Ectodermal cell (in vitro differentiated cells): ENCODE measurements at regions not wholly inside any gene's neighbourhood (a gene's known extent, or its start where the extent isn't known, plus 50 kb on each side); places are given as distances from the start of the nearest gene placed in this dataset.

ENCODE experiments used
- H3K27ac ChIP-seq: 2 replicates; pipeline ENCODE4 v1.7.0; 2013; ENCODE audit warnings: mild to moderate bottlenecking, low read depth, low read length; ENCODE audit not compliant: insufficient read depth, poor library complexity, severe bottlenecking
- H3K27me3 ChIP-seq: 2 replicates; pipeline ENCODE4 v1.7.0; 2013; ENCODE audit warnings: mild to moderate bottlenecking, low read length; ENCODE audit not compliant: insufficient read depth, control insufficient read depth, poor library complexity, severe bottlenecking
- H3K36me3 ChIP-seq: one replicate; pipeline ENCODE4 v1.7.0; 2013; ENCODE audit warnings: low read length; ENCODE audit not compliant: control insufficient read depth, insufficient read depth
- H3K4me1 ChIP-seq: one replicate; pipeline ENCODE4 v1.7.0; 2013; ENCODE audit warnings: low read length; ENCODE audit not compliant: control insufficient read depth, insufficient read depth
- H3K4me3 ChIP-seq: 2 replicates; pipeline ENCODE4 v1.7.0; 2013; ENCODE audit warnings: low read depth, low read length, control low read depth; ENCODE audit not compliant: insufficient read depth
- H3K9me3 ChIP-seq: 2 replicates; pipeline ENCODE4 v1.7.0; 2013; ENCODE audit warnings: mild to moderate bottlenecking, low read length, moderate library complexity; ENCODE audit not compliant: control insufficient read depth
- WGBS, 2 experiments: methylation state at CpG; one replicate each; pipeline ENCODE4 v1.1.7; 2013; ENCODE audit warnings: missing lambda C conversion rate in 2 of 2; 5-methylcytosine and 5-hydroxymethylcytosine counted together

- H3K27me3 ChIP-seq, result no peaks in the 10 kb centered on the region
- 92 to 96% methylated on average over 7 of the region's 7 CpGs for WGBS, 2 experiments
- no peak overlapping the region for H3K27ac ChIP-seq
- peaks cover 15% of the 10 kb centered on the region for H3K4me1 ChIP-seq
- H3K4me3 ChIP-seq, result no peak overlapping the region
- H3K9me3 ChIP-seq, result no peaks in the 10 kb centered on the region
- H3K36me3 ChIP-seq, result no peaks in the 10 kb centered on the region
These were observed 1035.7 kb downstream of the ADGRL2 start for GRCh38 chr1:82836213-82836972.

DNA sequence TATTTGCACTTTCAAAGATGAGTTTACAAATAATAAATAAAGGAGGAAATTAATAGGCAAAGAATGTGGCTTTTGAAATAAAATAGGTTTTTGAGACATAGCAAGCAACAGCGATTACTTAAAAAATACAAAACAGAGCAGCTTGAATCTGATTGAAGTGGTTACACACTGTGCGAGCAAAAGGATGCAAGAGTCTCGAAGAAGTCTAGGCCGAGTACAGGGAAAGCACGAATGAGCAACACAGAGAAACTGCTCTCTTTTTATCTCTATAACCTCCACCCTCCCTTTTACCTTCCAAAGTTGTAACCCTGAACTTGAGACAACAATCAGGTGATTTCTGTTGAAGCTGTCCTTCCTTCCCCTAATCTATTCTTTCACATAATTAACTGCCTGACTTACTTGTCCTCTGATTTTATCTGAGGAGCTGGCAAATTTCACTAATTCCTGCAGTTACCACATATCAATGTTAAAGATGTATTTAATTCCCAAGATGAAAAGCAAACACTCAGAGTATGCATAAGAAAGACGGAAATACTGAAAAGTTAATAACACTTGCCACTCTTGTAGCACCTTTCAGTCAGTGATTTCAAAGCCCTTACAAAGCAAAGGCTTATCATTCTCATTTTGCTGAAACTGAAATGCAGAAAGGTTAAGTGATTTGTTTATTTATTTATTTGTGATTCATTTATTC, 1030.1 kb downstream of the ADGRL2 start:
- H3K27me3 ChIP-seq, result no peaks in the 10 kb centered on the region
- H3K4me3 ChIP-seq, result no peak overlapping the region
- H3K9me3 ChIP-seq, result no peaks in the 10 kb centered on the region
- no peaks in the 10 kb centered on the region for H3K36me3 ChIP-seq
- H3K27ac ChIP-seq, result no peak overlapping the region
- H3K4me1 ChIP-seq, result no peaks in the 10 kb centered on the region
- WGBS, 2 experiments, result 90 to 92% methylated on average over 6 of the region's 6 CpGs

DNA sequence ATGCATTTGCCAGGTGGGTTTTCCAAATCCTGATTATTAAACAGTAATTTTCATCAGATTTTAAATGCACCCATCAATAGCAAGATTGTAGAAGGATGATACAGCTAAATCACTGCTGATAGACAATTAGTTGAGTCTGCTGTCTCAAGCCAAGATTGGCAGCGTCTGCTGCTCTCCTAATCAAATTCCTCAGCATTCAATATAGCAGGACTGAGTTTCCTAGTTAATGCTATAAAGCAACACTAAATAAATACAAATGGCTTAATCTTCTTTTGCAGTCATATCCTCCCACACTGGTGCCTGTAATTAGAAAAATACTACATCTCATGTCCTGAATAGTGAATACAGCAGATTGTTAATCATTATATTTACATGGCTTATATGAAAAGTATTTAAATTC, 1028.8 kb downstream of the ADGRL2 start:
- 85 to 94% methylated on average over 1 of the region's 1 CpG for WGBS, 2 experiments
- Histone ChIP-seq H3K27me3 (no peaks in the 10 kb centered on the region), H3K36me3 (no peaks in the 10 kb centered on the region), H3K4me1 (no peaks in the 10 kb centered on the region), H3K4me3 (no peak overlapping the region), H3K27ac (no peak overlapping the region), H3K9me3 (no peaks in the 10 kb centered on the region)

DNA sequence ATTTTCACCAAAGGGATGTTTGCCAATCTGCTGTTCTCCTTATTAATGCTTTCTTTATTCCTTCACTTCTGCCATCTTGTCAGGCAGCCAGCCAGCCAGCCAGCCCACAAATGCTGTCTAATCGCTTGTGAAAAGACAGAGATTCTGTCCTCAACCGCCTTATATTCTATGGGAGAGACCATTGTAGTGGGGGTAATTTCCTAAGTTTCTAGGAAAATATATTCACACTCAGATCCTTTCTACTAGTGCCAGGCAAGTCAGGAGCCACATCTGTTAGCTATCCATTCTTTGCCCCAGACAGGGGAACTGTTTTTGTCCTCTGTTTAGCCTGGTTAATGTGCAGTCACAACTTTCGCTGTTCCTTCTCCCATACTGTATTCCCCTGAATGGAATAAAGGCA, 1023.1 kb downstream of the ADGRL2 start:
- no peaks in the 10 kb centered on the region for H3K9me3 ChIP-seq
- no peak overlapping the region for H3K27ac ChIP-seq
- no peaks in the 10 kb centered on the region for H3K36me3 ChIP-seq
- 72 to 100% methylated on average over 2 of the region's 3 CpGs for WGBS, 2 experiments
- H3K4me1 ChIP-seq, result no peaks in the 10 kb centered on the region
- H3K27me3 ChIP-seq, result no peaks in the 10 kb centered on the region
- H3K4me3 ChIP-seq, result no peak overlapping the region

- H3K4me1 ChIP-seq, result no peaks in the 10 kb centered on the region
- no peaks in the 10 kb centered on the region for H3K9me3 ChIP-seq
- no peaks in the 10 kb centered on the region for H3K36me3 ChIP-seq
- no peak overlapping the region for H3K27ac ChIP-seq
- no peaks in the 10 kb centered on the region for H3K27me3 ChIP-seq
- no peak overlapping the region for H3K4me3 ChIP-seq
- WGBS, 2 experiments, result 80 to 99% methylated on average over 1 to 3 of the region's 3 CpGs
These were observed 1020.1 kb downstream of the ADGRL2 start for GRCh38 chr1:82820816-82821215.

DNA sequence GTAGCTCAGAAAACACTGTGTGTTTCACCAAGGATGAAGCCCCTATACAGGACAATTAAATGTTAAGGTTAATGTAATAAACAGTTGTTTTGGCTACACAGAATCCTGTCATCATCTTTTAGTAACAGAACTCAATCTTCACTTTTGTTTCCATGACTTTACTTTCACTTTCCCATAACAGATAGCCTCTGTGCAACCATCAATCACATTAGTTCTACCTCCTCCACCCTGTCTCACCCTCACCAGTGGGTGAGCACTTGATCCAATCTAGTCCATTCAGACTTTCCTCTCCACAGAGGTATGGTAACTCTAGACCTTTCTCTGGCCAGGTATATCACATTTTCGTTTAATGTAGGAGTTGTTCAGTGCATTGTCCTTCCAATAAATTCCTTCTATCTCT, 1018.5 kb downstream of the ADGRL2 start:
- no peaks in the 10 kb centered on the region for H3K4me1 ChIP-seq
- no peak overlapping the region for H3K4me3 ChIP-seq
- H3K36me3 ChIP-seq, result no peaks in the 10 kb centered on the region
- H3K9me3 ChIP-seq, result no peaks in the 10 kb centered on the region
- no peak overlapping the region for H3K27ac ChIP-seq
- H3K27me3 ChIP-seq, result no peaks in the 10 kb centered on the region
- WGBS, 2 experiments, result 95 to 100% methylated on average over 1 of the region's 1 CpG

DNA sequence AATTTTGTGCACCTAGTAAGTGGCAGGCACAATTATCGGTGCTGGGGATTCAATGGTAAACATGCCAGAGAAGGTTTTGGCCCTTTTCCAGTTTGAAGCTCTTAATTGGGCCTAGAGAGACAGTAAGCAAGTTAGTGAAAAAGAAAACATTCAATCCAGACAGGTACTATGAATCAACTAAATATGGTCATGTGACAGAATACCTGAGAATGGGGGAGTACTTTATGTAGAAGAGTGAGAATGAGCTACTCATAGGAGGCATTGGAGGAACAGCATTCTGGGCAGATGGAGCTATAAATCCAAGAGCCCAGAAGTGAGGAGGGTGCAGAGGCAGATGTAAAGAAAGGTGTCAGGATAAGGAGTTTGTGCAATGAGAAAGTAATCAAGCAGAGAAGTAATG, 1017.9 kb downstream of the ADGRL2 start:
- WGBS, 2 experiments, result 93 to 100% methylated on average over 1 of the region's 1 CpG
- Histone ChIP-seq H3K4me3 (no peak overlapping the region), H3K9me3 (no peaks in the 10 kb centered on the region), H3K27ac (no peak overlapping the region), H3K4me1 (no peaks in the 10 kb centered on the region), H3K27me3 (no peaks in the 10 kb centered on the region), H3K36me3 (no peaks in the 10 kb centered on the region)

- no peak overlapping the region for H3K27ac ChIP-seq
- no peaks in the 10 kb centered on the region for H3K27me3 ChIP-seq
- H3K4me3 ChIP-seq, result no peak overlapping the region
- H3K4me1 ChIP-seq, result no peaks in the 10 kb centered on the region
- H3K36me3 ChIP-seq, result no peaks in the 10 kb centered on the region
- no peaks in the 10 kb centered on the region for H3K9me3 ChIP-seq
These were observed 1012.7 kb downstream of the ADGRL2 start for GRCh38 chr1:82813386-82813785.

DNA sequence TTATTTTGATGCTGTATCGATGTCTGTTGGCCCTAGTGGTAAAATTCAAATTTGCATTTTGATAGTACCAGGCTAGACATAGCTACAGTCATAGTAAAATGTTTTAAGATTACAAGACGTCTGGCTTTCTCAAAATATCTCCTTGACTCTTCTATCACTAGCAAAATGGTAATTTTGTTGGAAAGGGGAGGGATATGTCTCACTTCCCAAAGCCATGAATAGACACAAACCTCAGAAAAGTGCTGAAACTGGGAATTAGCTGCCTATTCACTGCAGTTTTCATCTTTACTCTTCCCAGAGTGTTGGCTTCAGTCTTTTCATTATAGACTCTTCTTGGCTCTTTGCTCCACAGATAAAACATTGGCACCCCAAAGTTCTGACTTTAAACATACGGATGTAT, 1009.9 kb downstream of the ADGRL2 start:
- H3K4me1 ChIP-seq, result no peaks in the 10 kb centered on the region
- H3K4me3 ChIP-seq, result no peak overlapping the region
- no peaks in the 10 kb centered on the region for H3K27me3 ChIP-seq
- H3K36me3 ChIP-seq, result no peaks in the 10 kb centered on the region
- no peak overlapping the region for H3K27ac ChIP-seq
- 96 to 100% methylated on average over 2 of the region's 3 CpGs for WGBS, 2 experiments
- H3K9me3 ChIP-seq, result no peaks in the 10 kb centered on the region

GRCh38 chr1:82807563-82807962, 1006.8 kb downstream of the ADGRL2 start:
- H3K27ac ChIP-seq, result no peak overlapping the region
- no peaks in the 10 kb centered on the region for H3K4me1 ChIP-seq
- H3K36me3 ChIP-seq, result no peaks in the 10 kb centered on the region
- 85 to 90% methylated on average over 3 of the region's 3 CpGs for WGBS, 2 experiments
- H3K27me3 ChIP-seq, result no peaks in the 10 kb centered on the region
- no peak overlapping the region for H3K4me3 ChIP-seq
- H3K9me3 ChIP-seq, result no peaks in the 10 kb centered on the region
